H9 (cell line): ENCODE measurements at regions not wholly inside any gene's neighbourhood (a gene's known extent, or its start where the extent isn't known, plus 50 kb on each side); places are given as distances from the start of the nearest gene placed in this dataset.

ENCODE experiments used
- DNase-seq: peaks from one replicate; pipeline ENCODE4 v3.0.0-alpha.2; 2017
- H2AFZ ChIP-seq: one replicate; pipeline ENCODE4 v1.6.1; 2013; ENCODE audit warnings: mild to moderate bottlenecking, low read length, control low read depth, moderate library complexity
- H2AK5ac ChIP-seq: 2 replicates; pipeline ENCODE4 v1.6.1; 2013; ENCODE audit warnings: low read length, control low read depth, mixed read lengths; ENCODE audit not compliant: insufficient read length
- H2BK120ac ChIP-seq: one replicate; pipeline ENCODE4 v1.6.1; 2013; ENCODE audit warnings: low read depth, mild to moderate bottlenecking, low read length, control low read depth, inconsistent platforms; ENCODE audit not compliant: poor library complexity, severe bottlenecking
- H2BK12ac ChIP-seq: 2 replicates; pipeline ENCODE4 v1.6.1; 2013; ENCODE audit warnings: low read length, control low read depth, mixed read lengths, low read depth; ENCODE audit not compliant: insufficient read length
- H2BK15ac ChIP-seq: 2 replicates; pipeline ENCODE4 v1.6.1; 2013; ENCODE audit warnings: low read depth, low read length, control low read depth
- H2BK20ac ChIP-seq: one replicate; pipeline ENCODE4 v1.6.1; 2013; ENCODE audit warnings: low read depth, mild to moderate bottlenecking, low read length, control low read depth, inconsistent platforms; ENCODE audit not compliant: poor library complexity, severe bottlenecking
- H2BK5ac ChIP-seq: 2 replicates; pipeline ENCODE4 v1.6.1; 2013; ENCODE audit warnings: low read length, control low read depth, mixed read lengths; ENCODE audit not compliant: insufficient read length
- H3K14ac ChIP-seq: 2 replicates; pipeline ENCODE4 v1.6.1; 2013; ENCODE audit warnings: low read length, control low read depth; ENCODE audit not compliant: insufficient read depth
- H3K18ac ChIP-seq: 2 replicates; pipeline ENCODE4 v1.6.1; 2013; ENCODE audit warnings: low read depth, mild to moderate bottlenecking, mixed read lengths, low read length, control low read depth; ENCODE audit not compliant: insufficient read length
- H3K23ac ChIP-seq: 2 replicates; pipeline ENCODE4 v1.6.1; 2013; ENCODE audit warnings: low read length, control low read depth, mixed read lengths, low read depth; ENCODE audit not compliant: insufficient read length
- H3K23me2 ChIP-seq: 2 replicates; pipeline ENCODE4 v1.6.1; 2013; ENCODE audit warnings: low read depth, mild to moderate bottlenecking, mixed read lengths, low read length, control low read depth; ENCODE audit not compliant: insufficient read length, poor library complexity, severe bottlenecking
- H3K27ac ChIP-seq: 2 replicates; pipeline ENCODE4 v1.5.1; 2013; ENCODE audit warnings: low read length, control low read depth, mixed read lengths, low read depth; ENCODE audit not compliant: insufficient read length
- H3K27me3 ChIP-seq: 2 replicates; pipeline ENCODE4 v1.6.1; 2013; ENCODE audit warnings: low read length, control low read depth, inconsistent platforms; ENCODE audit not compliant: insufficient read depth
- H3K4ac ChIP-seq: 2 replicates; pipeline ENCODE4 v1.6.1; 2013; ENCODE audit warnings: low read depth, mild to moderate bottlenecking, control low read depth, inconsistent platforms, low read length, moderate library complexity
- H3K4me1 ChIP-seq: 2 replicates; pipeline ENCODE4 v1.6.1; 2013; ENCODE audit warnings: low read length, control low read depth, inconsistent platforms; ENCODE audit not compliant: insufficient read depth
- H3K4me2 ChIP-seq: 2 replicates; pipeline ENCODE4 v1.6.1; 2013; ENCODE audit warnings: low read length, control low read depth, mixed read lengths; ENCODE audit not compliant: insufficient read length, insufficient read depth
- H3K56ac ChIP-seq: 2 replicates; pipeline ENCODE4 v1.6.1; 2013; ENCODE audit warnings: low read depth, mild to moderate bottlenecking, mixed read lengths, low read length, control low read depth; ENCODE audit not compliant: insufficient read length
- H3K79me1 ChIP-seq: 2 replicates; pipeline ENCODE4 v1.6.1; 2013; ENCODE audit warnings: low read depth, mild to moderate bottlenecking, moderate library complexity, low read length, control low read depth, inconsistent platforms; ENCODE audit not compliant: insufficient read depth, poor library complexity, severe bottlenecking
- H3K79me2 ChIP-seq: 2 replicates; pipeline ENCODE4 v1.6.1; 2013; ENCODE audit warnings: low read length, control low read depth, inconsistent platforms; ENCODE audit not compliant: insufficient read depth
- H3K9ac ChIP-seq: 2 replicates; pipeline ENCODE4 v1.6.1; 2013; ENCODE audit warnings: low read length, control low read depth, mixed read lengths; ENCODE audit not compliant: insufficient read length; ENCODE audit errors: extremely low read depth
- H3K9me3 ChIP-seq: one replicate; pipeline ENCODE4 v1.6.1; 2013; ENCODE audit warnings: low read depth, low read length, inconsistent platforms; ENCODE audit not compliant: control insufficient read depth
- H3T11ph ChIP-seq: one replicate; pipeline ENCODE4 v1.6.1; 2013; ENCODE audit warnings: mild to moderate bottlenecking, low read length, control low read depth, inconsistent platforms
- H4K20me1 ChIP-seq: one replicate; pipeline ENCODE4 v1.6.1; 2013; ENCODE audit not compliant: control insufficient read depth, insufficient read length, insufficient read depth
- H4K5ac ChIP-seq: 2 replicates; pipeline ENCODE4 v1.6.1; 2013; ENCODE audit warnings: low read depth, mild to moderate bottlenecking, mixed read lengths, low read length, control low read depth; ENCODE audit not compliant: insufficient read length
- H4K8ac ChIP-seq: replicated peaks from 2 replicates; pipeline ENCODE4 v1.6.1; 2013; ENCODE audit warnings: low read length, control low read depth, mixed read lengths, low read depth; ENCODE audit not compliant: insufficient read length
- H4K91ac ChIP-seq: 2 replicates; pipeline ENCODE4 v1.6.1; 2013; ENCODE audit warnings: low read depth, mild to moderate bottlenecking, moderate library complexity, mixed read lengths, low read length, control low read depth; ENCODE audit not compliant: insufficient read length
- H3K27ac Mint-ChIP-seq, 3 experiments: 2 replicates in 2 of 3; 3 replicates in 1 of 3; pipeline ENCODE4 v1.8.0; 2020 to 2021; ENCODE audit warnings: mixed read lengths in 3 of 3, mild to moderate bottlenecking in 1 of 3, moderate library complexity in 1 of 3
- H3K27me3 Mint-ChIP-seq: 2 replicates; pipeline ENCODE4 v1.8.0; 2021; ENCODE audit warnings: low read depth, mild to moderate bottlenecking, moderate library complexity, mixed read lengths
- H3K36me3 Mint-ChIP-seq, 3 experiments: 2 replicates in 2 of 3; 3 replicates in 1 of 3; pipeline ENCODE4 v1.8.0; 2020 to 2021; ENCODE audit warnings: low read depth in 3 of 3, mixed read lengths in 3 of 3; ENCODE audit not compliant: insufficient read depth in 1 of 3
- H3K4me1 Mint-ChIP-seq, 2 experiments: 2 replicates each; pipeline ENCODE4 v1.8.0; 2020; ENCODE audit warnings: mixed read lengths in 2 of 2
- H3K4me3 Mint-ChIP-seq, 2 experiments: 2 replicates in 1 of 2; 3 replicates in 1 of 2; pipeline ENCODE4 v1.8.0; 2020 to 2021; ENCODE audit warnings: mild to moderate bottlenecking in 2 of 2, mixed read lengths in 2 of 2, moderate library complexity in 1 of 2
- H3K9me3 Mint-ChIP-seq, 2 experiments: 2 replicates in 1 of 2; 3 replicates in 1 of 2; pipeline ENCODE4 v1.8.0; 2020; ENCODE audit warnings: mild to moderate bottlenecking in 2 of 2, mixed read lengths in 2 of 2, moderate library complexity in 1 of 2
- CTCF ChIP-seq: fragments of 200-600 bp; sonication (generic); conservative IDR thresholded peaks from 3 replicates; pipeline ENCODE4 v1.8.0; 2021; ENCODE audit warnings: antibody characterized with exemption, mild to moderate bottlenecking
- WGBS: extraction: QIAGEN DNeasy Blood & Tissue Kit; methylation state at CpG from one replicate; pipeline ENCODE4 v1.1.7; 2013; ENCODE audit warnings: missing lambda C conversion rate, low lambda C conversion rate, mixed read lengths; ENCODE audit not compliant: insufficient read length; ENCODE audit errors: extremely low coverage; 5-methylcytosine and 5-hydroxymethylcytosine counted together

- no peaks in the 10 kb centered on the region for H3K23me2 ChIP-seq
- H3K27ac ChIP-seq: no peak overlapping the region
- no peak overlapping the region for H3K4me3 Mint-ChIP-seq
- no peak overlapping the region for H4K5ac ChIP-seq
- no peak overlapping the region for H2AFZ ChIP-seq
- H3K4me1 ChIP-seq: no peaks in the 10 kb centered on the region
- H3T11ph ChIP-seq: no peak overlapping the region
- H2BK12ac ChIP-seq: no peak overlapping the region
- no peak overlapping the region for H3K27ac Mint-ChIP-seq
- DNase-seq: no peak
- no peak overlapping the region for H2BK20ac ChIP-seq
- no peak overlapping the region for H3K4me2 ChIP-seq
- no CpG with 5 or more reads among the region's 4 CpGs for WGBS
- no peaks in the 10 kb centered on the region for H3K4me1 Mint-ChIP-seq
- no peak overlapping the region for H2BK15ac ChIP-seq
- H3K9me3 ChIP-seq: no peaks in the 10 kb centered on the region
- H3K27me3 Mint-ChIP-seq: no peaks in the 10 kb centered on the region
- no peaks in the 10 kb centered on the region for H3K27me3 ChIP-seq
- no peak overlapping the region for H2BK5ac ChIP-seq
- H3K18ac ChIP-seq: no peak overlapping the region
- H3K79me2 ChIP-seq: no peaks in the 10 kb centered on the region
- peaks cover 50 to 77% of the 10 kb centered on the region in 2 experiments for H3K9me3 Mint-ChIP-seq
- H3K79me1 ChIP-seq: no peaks in the 10 kb centered on the region
- no peak overlapping the region for H4K91ac ChIP-seq
- H3K23ac ChIP-seq: no peak overlapping the region
- TF ChIP-seq CTCF: no peak
- H4K20me1 ChIP-seq: no peaks in the 10 kb centered on the region
- H3K9ac ChIP-seq: no peak overlapping the region
- H3K56ac ChIP-seq: no peak overlapping the region
- H3K14ac ChIP-seq: no peak overlapping the region
- no peak overlapping the region for H2AK5ac ChIP-seq
- no peak overlapping the region for H2BK120ac ChIP-seq
- H4K8ac ChIP-seq: no peak overlapping the region
- no peak overlapping the region for H3K4ac ChIP-seq
- peaks cover 0 to 4% (median 3%) of the 10 kb centered on the region in 3 experiments; a peak in 4 of 7 replicates for H3K36me3 Mint-ChIP-seq
Measured at GRCh38 chr21:23890652-23891051, 1716.6 kb downstream of the MRPL39 start.
